Natural killer cell (primary cell): ENCODE measurements at regions not wholly inside any gene's neighbourhood (a gene's known extent, or its start where the extent isn't known, plus 50 kb on each side); places are given as distances from the start of the nearest gene placed in this dataset.

Experiments
- ATAC-seq, 3 donors: fragments of 150-1000 bp in 2 of 3; fragments of 200-7000 bp in 1 of 3; cut with Tn5 transposase; 1 replicate in 1 of 3; 2 replicates in 2 of 3; pipeline ENCODE4 v1.10.0; 2021; ENCODE audit warnings: mild to moderate bottlenecking in 2 of 3, moderate library complexity in 2 of 3
- DNase-seq, 2 donors: peaks; one replicate each; pipeline versions ENCODE4 v3.0.0 to v3.0.0-alpha.2; 2013 to 2021; ENCODE audit warnings: mixed read lengths in 1 of 2
- H3K27ac ChIP-seq: one replicate; pipeline ENCODE4 v1.5.1; 2013; ENCODE audit warnings: mild to moderate bottlenecking, low read length
- H3K27me3 ChIP-seq: one replicate; pipeline ENCODE4 v1.6.1; 2013; ENCODE audit warnings: low read length; ENCODE audit not compliant: control insufficient read depth, insufficient read depth
- H3K36me3 ChIP-seq: one replicate; pipeline ENCODE4 v1.6.1; 2013; ENCODE audit warnings: low read length; ENCODE audit not compliant: control insufficient read depth, insufficient read depth
- H3K4me1 ChIP-seq: one replicate; pipeline ENCODE4 v1.6.1; 2013; ENCODE audit warnings: low read length; ENCODE audit not compliant: control insufficient read depth, insufficient read depth
- H3K4me3 ChIP-seq: one replicate; pipeline ENCODE4 v1.5.1; 2013; ENCODE audit warnings: low read length
- H3K9me3 ChIP-seq: one replicate; pipeline ENCODE4 v1.6.1; 2013; ENCODE audit warnings: low read length; ENCODE audit not compliant: control insufficient read depth, insufficient read depth
- H3K27ac Mint-ChIP-seq, 2 donors: one replicate each; pipeline ENCODE4 v1.8.0; 2022; ENCODE audit warnings: mild to moderate bottlenecking in 2 of 2, mixed read lengths in 2 of 2, moderate library complexity in 1 of 2
- H3K27me3 Mint-ChIP-seq, 2 donors: one replicate each; pipeline ENCODE4 v1.8.0; 2022; ENCODE audit warnings: low read depth in 2 of 2, mixed read lengths in 2 of 2
- H3K36me3 Mint-ChIP-seq: one replicate; pipeline ENCODE4 v1.8.0; 2022; ENCODE audit warnings: mixed read lengths
- H3K4me1 Mint-ChIP-seq, 2 donors: one replicate each; pipeline ENCODE4 v1.8.0; 2022; ENCODE audit warnings: mixed read lengths in 2 of 2
- H3K4me3 Mint-ChIP-seq: one replicate; pipeline ENCODE4 v1.8.0; 2022; ENCODE audit warnings: mild to moderate bottlenecking, moderate library complexity, mixed read lengths
- H3K9me3 Mint-ChIP-seq, 2 donors: one replicate each; pipeline ENCODE4 v1.8.0; 2022; ENCODE audit warnings: mixed read lengths in 2 of 2
- WGBS: methylation state at CpG from one replicate; pipeline ENCODE4 v1.1.7; 2013; ENCODE audit warnings: missing lambda C conversion rate; ENCODE audit not compliant: insufficient coverage; 5-methylcytosine and 5-hydroxymethylcytosine counted together
- intact Hi-C: fragments of 100-400 bp; cut with micrococcal nuclease; formaldehyde crosslinking; loops from one replicate; pipeline ENCODE4 v1.14.2; 2022
- TF ChIP-seq, protein P1 (sequence below): fragments of 200-600 bp; IDR thresholded peaks from one replicate; pipeline ENCODE4 v1.8.0; 2022; ENCODE audit warnings: antibody characterized with exemption

DNA sequence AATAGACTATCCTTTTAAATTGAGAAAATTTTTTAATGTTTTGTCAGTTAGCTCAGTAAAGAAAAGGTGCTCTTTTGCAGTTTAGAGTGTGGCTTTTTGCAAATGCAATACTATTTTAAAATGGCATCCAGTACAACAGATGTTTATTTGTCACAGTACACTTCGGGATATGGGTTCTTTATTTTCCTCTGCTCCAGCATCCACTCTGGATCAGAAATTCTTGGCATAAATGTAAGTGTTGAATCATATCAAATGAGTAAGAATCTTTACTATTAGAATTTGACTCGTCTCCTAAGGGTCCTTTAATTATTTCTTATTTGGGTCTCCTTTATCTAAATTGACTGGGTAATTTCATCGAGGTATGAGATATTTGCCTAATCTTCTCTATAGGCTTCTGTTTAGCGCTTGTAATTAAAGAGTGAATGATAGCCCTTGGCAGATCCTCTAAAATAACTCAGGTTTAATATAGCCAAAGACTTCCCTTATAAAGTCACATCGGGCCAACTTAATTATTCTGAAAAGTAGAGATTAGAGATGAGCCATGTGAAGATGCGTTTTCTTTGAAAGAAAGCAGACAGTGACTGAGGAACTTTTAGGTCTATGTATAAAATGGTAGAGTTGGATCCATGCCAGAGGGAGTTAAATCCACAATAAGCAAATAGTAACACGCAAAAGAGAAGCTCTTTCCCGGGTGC, 132.7 kb downstream of the CASP12 start:
- H3K4me1 Mint-ChIP-seq, result peaks cover 13 to 16% of the 10 kb centered on the region in 2 donors
- Histone ChIP-seq H3K9me3 (no peaks in the 10 kb centered on the region), H3K27ac (no peak overlapping the region), H3K27me3 (no peaks in the 10 kb centered on the region), H3K36me3 (no peaks in the 10 kb centered on the region), H3K4me1 (no peaks in the 10 kb centered on the region), H3K4me3 (no peak overlapping the region)
- peaks cover 1% of the 10 kb centered on the region for H3K36me3 Mint-ChIP-seq
- H3K9me3 Mint-ChIP-seq, result no peaks in the 10 kb centered on the region
- no peak overlapping the region for H3K27ac Mint-ChIP-seq
- no peak overlapping the region for H3K4me3 Mint-ChIP-seq
- ATAC-seq, result no peak
- DNase-seq, result no peak
- TF ChIP-seq, protein P1, sequence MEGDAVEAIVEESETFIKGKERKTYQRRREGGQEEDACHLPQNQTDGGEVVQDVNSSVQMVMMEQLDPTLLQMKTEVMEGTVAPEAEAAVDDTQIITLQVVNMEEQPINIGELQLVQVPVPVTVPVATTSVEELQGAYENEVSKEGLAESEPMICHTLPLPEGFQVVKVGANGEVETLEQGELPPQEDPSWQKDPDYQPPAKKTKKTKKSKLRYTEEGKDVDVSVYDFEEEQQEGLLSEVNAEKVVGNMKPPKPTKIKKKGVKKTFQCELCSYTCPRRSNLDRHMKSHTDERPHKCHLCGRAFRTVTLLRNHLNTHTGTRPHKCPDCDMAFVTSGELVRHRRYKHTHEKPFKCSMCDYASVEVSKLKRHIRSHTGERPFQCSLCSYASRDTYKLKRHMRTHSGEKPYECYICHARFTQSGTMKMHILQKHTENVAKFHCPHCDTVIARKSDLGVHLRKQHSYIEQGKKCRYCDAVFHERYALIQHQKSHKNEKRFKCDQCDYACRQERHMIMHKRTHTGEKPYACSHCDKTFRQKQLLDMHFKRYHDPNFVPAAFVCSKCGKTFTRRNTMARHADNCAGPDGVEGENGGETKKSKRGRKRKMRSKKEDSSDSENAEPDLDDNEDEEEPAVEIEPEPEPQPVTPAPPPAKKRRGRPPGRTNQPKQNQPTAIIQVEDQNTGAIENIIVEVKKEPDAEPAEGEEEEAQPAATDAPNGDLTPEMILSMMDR, result no peak
- intact Hi-C loops, result no loop called here
- 98% methylated on average over 4 of the region's 8 CpGs for WGBS
- H3K27me3 Mint-ChIP-seq, result no peaks in the 10 kb centered on the region

GRCh38 chr11:104764710-104765045, 133.6 kb downstream of the CASP12 start:
- TF ChIP-seq, protein P1, result no peak
- intact Hi-C loops, result no loop called here
- DNase-seq, result peak in 1 of 2 donors; percentile 5
- H3K27ac ChIP-seq, result no peak overlapping the region
- H3K4me3 Mint-ChIP-seq, result no peak overlapping the region
- peak overlapping the region; percentile 41 to 50 for H3K27ac Mint-ChIP-seq
- no peaks in the 10 kb centered on the region for H3K27me3 Mint-ChIP-seq
- H3K36me3 ChIP-seq, result no peaks in the 10 kb centered on the region
- WGBS, result no CpG with 5 or more reads among the region's 1 CpG
- peaks cover 0 to 7% of the 10 kb centered on the region in 2 donors for H3K9me3 Mint-ChIP-seq
- ATAC-seq, result peak in 1 of 3 donors; percentile 8
- H3K4me1 Mint-ChIP-seq, result peaks cover 13 to 16% of the 10 kb centered on the region in 2 donors
- H3K36me3 Mint-ChIP-seq, result peaks cover 10% of the 10 kb centered on the region
- H3K4me1 ChIP-seq, result no peaks in the 10 kb centered on the region
- H3K27me3 ChIP-seq, result no peaks in the 10 kb centered on the region
- H3K9me3 ChIP-seq, result no peaks in the 10 kb centered on the region
- no peak overlapping the region for H3K4me3 ChIP-seq

DNA sequence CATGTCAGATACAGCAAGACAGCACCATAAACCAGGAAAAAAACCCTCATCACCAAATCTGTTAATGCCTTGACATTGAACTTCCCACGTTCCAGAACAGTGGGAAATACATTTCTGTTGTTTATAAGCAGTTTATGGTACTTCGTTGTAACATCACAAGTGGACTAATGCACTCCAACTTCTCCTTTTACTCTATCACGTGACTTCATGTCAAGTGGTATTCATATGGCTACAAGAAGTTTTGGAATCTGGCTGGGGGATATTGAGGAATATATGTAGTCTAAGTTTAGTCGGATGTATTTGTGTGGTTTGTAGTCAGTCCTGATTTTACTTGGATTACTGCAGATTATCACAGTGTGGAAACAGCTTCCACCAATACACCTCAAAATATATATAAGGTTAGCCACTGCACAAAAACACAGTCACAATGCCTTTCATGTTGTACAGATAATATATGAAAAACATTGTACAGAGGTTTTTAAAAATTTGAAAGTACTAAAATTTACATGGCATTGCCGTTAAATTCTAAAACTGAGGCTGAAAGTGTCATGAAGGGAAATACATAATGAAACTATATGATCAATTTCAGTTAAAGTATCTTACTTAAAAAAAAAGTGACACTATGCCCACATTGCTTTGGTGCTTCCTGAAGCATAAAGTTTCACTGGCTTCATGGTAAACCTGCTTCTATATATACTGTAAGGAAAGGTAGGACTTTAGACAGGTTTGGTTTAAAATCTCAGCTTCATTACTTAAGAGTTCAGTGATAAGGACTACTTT, 134.1 kb downstream of the CASP12 start:
- H3K27ac Mint-ChIP-seq, result peak overlapping the region; percentile 41 to 50
- ATAC-seq, result peak in 1 of 3 donors; percentile 33
- H3K4me3 Mint-ChIP-seq, result no peak overlapping the region
- H3K36me3 Mint-ChIP-seq, result peaks cover 16% of the 10 kb centered on the region
- Histone ChIP-seq H3K27me3 (no peaks in the 10 kb centered on the region), H3K4me3 (no peak overlapping the region), H3K4me1 (no peaks in the 10 kb centered on the region), H3K27ac (no peak overlapping the region), H3K9me3 (no peaks in the 10 kb centered on the region), H3K36me3 (no peaks in the 10 kb centered on the region)
- no peaks in the 10 kb centered on the region for H3K27me3 Mint-ChIP-seq
- DNase-seq, result no peak
- H3K4me1 Mint-ChIP-seq, result peaks cover 13 to 16% of the 10 kb centered on the region in 2 donors
- intact Hi-C loops, result no loop called here
- WGBS, result 60% methylated on average over 1 of the region's 5 CpGs
- H3K9me3 Mint-ChIP-seq, result peaks cover 2 to 13% of the 10 kb centered on the region in 2 donors
- TF ChIP-seq, protein P1, result no peak
